ENCODE measurements at regions not wholly inside any gene's neighbourhood (a gene's known extent, or its start where the extent isn't known, plus 50 kb on each side); places are given as distances from the start of the nearest gene placed in this dataset.

DNA sequence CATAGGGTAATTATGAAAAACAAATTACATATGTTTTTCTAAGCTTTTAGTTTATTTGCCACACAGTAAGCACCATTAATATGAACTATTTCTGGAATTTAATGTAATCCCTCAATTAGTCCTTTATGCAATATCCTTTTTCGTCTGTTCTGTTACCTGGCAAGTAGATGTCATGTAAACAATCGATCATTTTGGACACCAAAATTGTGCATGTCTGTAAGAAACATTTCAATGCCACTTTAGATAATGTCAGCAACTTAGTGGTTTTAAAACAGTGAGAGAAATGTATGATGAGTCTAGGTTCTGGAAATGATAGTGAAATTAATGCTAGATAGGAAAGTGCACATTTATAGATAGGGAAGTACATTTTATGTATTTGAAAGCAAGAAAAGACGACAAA, 986.6 kb downstream of the ZPLD1 start:
- TF ChIP-seq, protein P1, sequence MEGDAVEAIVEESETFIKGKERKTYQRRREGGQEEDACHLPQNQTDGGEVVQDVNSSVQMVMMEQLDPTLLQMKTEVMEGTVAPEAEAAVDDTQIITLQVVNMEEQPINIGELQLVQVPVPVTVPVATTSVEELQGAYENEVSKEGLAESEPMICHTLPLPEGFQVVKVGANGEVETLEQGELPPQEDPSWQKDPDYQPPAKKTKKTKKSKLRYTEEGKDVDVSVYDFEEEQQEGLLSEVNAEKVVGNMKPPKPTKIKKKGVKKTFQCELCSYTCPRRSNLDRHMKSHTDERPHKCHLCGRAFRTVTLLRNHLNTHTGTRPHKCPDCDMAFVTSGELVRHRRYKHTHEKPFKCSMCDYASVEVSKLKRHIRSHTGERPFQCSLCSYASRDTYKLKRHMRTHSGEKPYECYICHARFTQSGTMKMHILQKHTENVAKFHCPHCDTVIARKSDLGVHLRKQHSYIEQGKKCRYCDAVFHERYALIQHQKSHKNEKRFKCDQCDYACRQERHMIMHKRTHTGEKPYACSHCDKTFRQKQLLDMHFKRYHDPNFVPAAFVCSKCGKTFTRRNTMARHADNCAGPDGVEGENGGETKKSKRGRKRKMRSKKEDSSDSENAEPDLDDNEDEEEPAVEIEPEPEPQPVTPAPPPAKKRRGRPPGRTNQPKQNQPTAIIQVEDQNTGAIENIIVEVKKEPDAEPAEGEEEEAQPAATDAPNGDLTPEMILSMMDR (IDR thresholded peaks at IDR 0.05), result no peak
- TF ChIP-seq POLR2A (IDR thresholded peaks at IDR 0.05), result no peak
